ENCODE measurements at regions not wholly inside any gene's neighbourhood (a gene's known extent, or its start where the extent isn't known, plus 50 kb on each side); places are given as distances from the start of the nearest gene placed in this dataset.

GRCh38 chr15:62552444-62552843 is 387.4 kb upstream of the C2CD4B start:
- Mint-ChIP-seq H3K27ac (no peak overlapping the region), H3K36me3 (no peaks in the 10 kb centered on the region), H3K27me3 (ENCODE audit: low read depth) (no peaks in the 10 kb centered on the region), H3K4me3 (no peak overlapping the region), H3K9me3 (peaks cover 6% of the 10 kb centered on the region), H3K4me1 (peaks cover 4% of the 10 kb centered on the region)
- TF ChIP-seq CTCF (IDR thresholded peaks at IDR 0.05; ENCODE audit: unreplicated experiment), result no peak
- no peak for DNase-seq (ENCODE audit: low spot score in 2 of 2, unreplicated experiment in 2 of 2)

GRCh38 chr15:62553911-62554563 is 389.0 kb upstream of the C2CD4B start:
- Mint-ChIP-seq H3K27ac (no peak overlapping the region), H3K4me3 (no peak overlapping the region), H3K27me3 (ENCODE audit: low read depth) (no peaks in the 10 kb centered on the region), H3K36me3 (no peaks in the 10 kb centered on the region), H3K9me3 (peaks cover 6% of the 10 kb centered on the region), H3K4me1 (peaks cover 2% of the 10 kb centered on the region)
- no peak for DNase-seq (ENCODE audit: low spot score in 2 of 2, unreplicated experiment in 2 of 2)
- TF ChIP-seq CTCF (IDR thresholded peaks at IDR 0.05; ENCODE audit: unreplicated experiment), result no peak

- Mint-ChIP-seq H3K4me3 (no peak overlapping the region), H3K27ac (no peak overlapping the region), H3K9me3 (no peaks in the 10 kb centered on the region), H3K4me1 (peaks cover 16% of the 10 kb centered on the region), H3K27me3 (ENCODE audit: low read depth) (no peaks in the 10 kb centered on the region), H3K36me3 (no peaks in the 10 kb centered on the region)
- no peak for DNase-seq (ENCODE audit: low spot score in 2 of 2, unreplicated experiment in 2 of 2)
- TF ChIP-seq CTCF (IDR thresholded peaks at IDR 0.05; ENCODE audit: unreplicated experiment), result no peak
Measured at GRCh38 chr15:62558640-62559380, 393.7 kb upstream of the C2CD4B start.

GRCh38 chr15:62559381-62559733 is 394.3 kb upstream of the C2CD4B start:
- Mint-ChIP-seq H3K9me3 (no peaks in the 10 kb centered on the region), H3K4me3 (no peak overlapping the region), H3K27ac (no peak overlapping the region), H3K4me1 (peaks cover 16% of the 10 kb centered on the region), H3K36me3 (no peaks in the 10 kb centered on the region), H3K27me3 (ENCODE audit: low read depth) (no peaks in the 10 kb centered on the region)
- no peak for TF ChIP-seq CTCF (IDR thresholded peaks at IDR 0.05; ENCODE audit: unreplicated experiment)
- DNase-seq (ENCODE audit: low spot score in 2 of 2, unreplicated experiment in 2 of 2), result no peak

- Mint-ChIP-seq H3K4me1 (peaks cover 28% of the 10 kb centered on the region), H3K27me3 (ENCODE audit: low read depth) (no peaks in the 10 kb centered on the region), H3K4me3 (no peak overlapping the region), H3K9me3 (no peaks in the 10 kb centered on the region), H3K36me3 (no peaks in the 10 kb centered on the region), H3K27ac (no peak overlapping the region)
- no peak for TF ChIP-seq CTCF (IDR thresholded peaks at IDR 0.05; ENCODE audit: unreplicated experiment)
- DNase-seq (ENCODE audit: low spot score in 2 of 2, unreplicated experiment in 2 of 2), result no peak
Measured at GRCh38 chr15:62561059-62561519, 396.0 kb upstream of the C2CD4B start.
